GM18873 (cell line): ENCODE measurements at regions not wholly inside any gene's neighbourhood (a gene's known extent, or its start where the extent isn't known, plus 50 kb on each side); places are given as distances from the start of the nearest gene placed in this dataset.

Experiments
- ATAC-seq: cut with Tn5 transposase; IDR thresholded peaks from one replicate; pipeline ENCODE4 v1.9.1; 2021; ENCODE audit warnings: mild to moderate bottlenecking, moderate library complexity, moderate number of reproducible peaks; ENCODE audit not compliant: unreplicated experiment, low FRiP score

GRCh38 chr13:34748596-34748995, 193.5 kb upstream of the NBEA start:
- ATAC-seq: peak; percentile 39

- no peak for ATAC-seq
These were observed 193.0 kb upstream of the NBEA start for GRCh38 chr13:34749046-34749445.

- peak; percentile 41 for ATAC-seq
These were observed 191.8 kb upstream of the NBEA start for GRCh38 chr13:34750078-34750931.

GRCh38 chr13:34751044-34751443, 191.0 kb upstream of the NBEA start:
- no peak for ATAC-seq

GRCh38 chr13:34751492-34751891, 190.6 kb upstream of the NBEA start:
- ATAC-seq: no peak

GRCh38 chr13:34752283-34752960, 189.6 kb upstream of the NBEA start:
- ATAC-seq: no peak

GRCh38 chr13:34756136-34756535, 185.9 kb upstream of the NBEA start:
- no peak for ATAC-seq

- no peak for ATAC-seq
These were observed 185.5 kb upstream of the NBEA start for GRCh38 chr13:34756572-34756971.

- ATAC-seq: no peak
These were observed 184.6 kb upstream of the NBEA start for GRCh38 chr13:34757441-34757840.

GRCh38 chr13:34758628-34759027, 183.4 kb upstream of the NBEA start:
- ATAC-seq: no peak

- ATAC-seq: no peak
These were observed 179.8 kb upstream of the NBEA start for GRCh38 chr13:34762312-34762711.

- no peak for ATAC-seq
These were observed 177.8 kb upstream of the NBEA start for GRCh38 chr13:34764246-34764645.

GRCh38 chr13:34765446-34766180, 176.5 kb upstream of the NBEA start:
- ATAC-seq: no peak

- peak; percentile 51 for ATAC-seq
These were observed 174.3 kb upstream of the NBEA start for GRCh38 chr13:34767778-34768177.

- no peak for ATAC-seq
These were observed 169.9 kb upstream of the NBEA start for GRCh38 chr13:34772206-34772605.

- ATAC-seq: no peak
These were observed 169.2 kb upstream of the NBEA start for GRCh38 chr13:34772881-34773280.

- ATAC-seq: no peak
These were observed 165.6 kb upstream of the NBEA start for GRCh38 chr13:34776390-34776981.

- ATAC-seq: no peak
These were observed 164.8 kb upstream of the NBEA start for GRCh38 chr13:34777089-34777913.

GRCh38 chr13:34777914-34778303, 164.2 kb upstream of the NBEA start:
- ATAC-seq: no peak

- no peak for ATAC-seq
These were observed 162.9 kb upstream of the NBEA start for GRCh38 chr13:34779171-34779570.
